GM12892 (cell line): ENCODE measurements at regions not wholly inside any gene's neighbourhood (a gene's known extent, or its start where the extent isn't known, plus 50 kb on each side); places are given as distances from the start of the nearest gene placed in this dataset.

Source experiments
- DNase-seq: peaks from one replicate; pipeline ENCODE4 v3.0.0; 2011; ENCODE audit not compliant: insufficient read length
- FAIRE-seq: peaks from 2 replicates; lab custom pipeline; 2011; peaks lifted over from hg19 to GRCh38; lab: Jason Lieb, UNC
- POLR2A ChIP-seq: IDR thresholded peaks from 2 replicates; pipeline ENCODE4 v1.6.1; 2011; ENCODE audit warnings: low read depth, low read length, control low read depth
- POLR2AphosphoS5 ChIP-seq: IDR thresholded peaks from 2 replicates; pipeline ENCODE4 v1.6.1; 2011; ENCODE audit warnings: low read depth, low read length, control low read depth
- TAF1 ChIP-seq: IDR thresholded peaks from 2 replicates; pipeline ENCODE4 v1.6.1; 2011; ENCODE audit warnings: low read depth, mild to moderate bottlenecking, control low read depth, low read length, borderline replicate concordance

- TF ChIP-seq POLR2A (no peak), TAF1 (no peak), POLR2AphosphoS5 (no peak)
- FAIRE-seq = no peak
Measured at GRCh38 chr10:125370578-125370977, 210.2 kb upstream of the CTBP2 start.

GRCh38 chr10:125369382-125370326 lies 209.3 kb upstream of the CTBP2 start:
- DNase-seq (no peak), FAIRE-seq (no peak)
- no peak for TF ChIP-seq POLR2A

More at GRCh38 chr10:125370578-125370977, 210.2 kb upstream of the CTBP2 start:
- no peak for DNase-seq

GRCh38 chr10:125368146-125368545 lies 207.8 kb upstream of the CTBP2 start:
- TF ChIP-seq POLR2A (no peak), POLR2AphosphoS5 (no peak), TAF1 (no peak)
- FAIRE-seq (no peak), DNase-seq (no peak)

- TF ChIP-seq TAF1 (no peak), POLR2A (no peak), POLR2AphosphoS5 (no peak)
- FAIRE-seq (no peak), DNase-seq (no peak)
Measured at GRCh38 chr10:125363791-125364190, 203.4 kb upstream of the CTBP2 start.

- no peak for TF ChIP-seq TAF1
- no peak for TF ChIP-seq POLR2AphosphoS5
- no peak for TF ChIP-seq POLR2A
- no peak for FAIRE-seq
- no peak for DNase-seq
Measured at GRCh38 chr10:125362950-125363349, 202.6 kb upstream of the CTBP2 start.

- FAIRE-seq = no peak
Measured at GRCh38 chr10:125359401-125359800, 199.0 kb upstream of the CTBP2 start.

GRCh38 chr10:125355657-125356056 lies 195.3 kb upstream of the CTBP2 start:
- no peak for FAIRE-seq
- no peak for DNase-seq
- TF ChIP-seq TAF1 = no peak

More at GRCh38 chr10:125359401-125359800, 199.0 kb upstream of the CTBP2 start:
- TF ChIP-seq TAF1 (no peak), POLR2A (no peak), POLR2AphosphoS5 (no peak)
- DNase-seq = no peak

GRCh38 chr10:125350519-125350918 lies 190.2 kb upstream of the CTBP2 start:
- FAIRE-seq = no peak
- DNase-seq = no peak
- TF ChIP-seq POLR2AphosphoS5 (no peak), TAF1 (no peak), POLR2A (no peak)

GRCh38 chr10:125348536-125348935 lies 188.2 kb upstream of the CTBP2 start:
- TF ChIP-seq POLR2AphosphoS5 (no peak), TAF1 (no peak), POLR2A (no peak)
- no peak for DNase-seq
- FAIRE-seq = no peak

GRCh38 chr10:125344573-125345171 lies 184.3 kb upstream of the CTBP2 start:
- TF ChIP-seq TAF1 = no peak
- TF ChIP-seq POLR2AphosphoS5 = no peak
- no peak for TF ChIP-seq POLR2A
- FAIRE-seq (no peak), DNase-seq (no peak)

- TF ChIP-seq POLR2AphosphoS5 (no peak), POLR2A (no peak), TAF1 (no peak)
Measured at GRCh38 chr10:125343983-125344382, 183.6 kb upstream of the CTBP2 start.

GRCh38 chr10:125343118-125343925 lies 183.0 kb upstream of the CTBP2 start:
- DNase-seq (no peak), FAIRE-seq (no peak)
- TF ChIP-seq POLR2AphosphoS5 (no peak), POLR2A (no peak), TAF1 (no peak)

More at GRCh38 chr10:125343983-125344382, 183.6 kb upstream of the CTBP2 start:
- FAIRE-seq = no peak
- DNase-seq = no peak
